ENCODE measurements at regions not wholly inside any gene's neighbourhood (a gene's known extent, or its start where the extent isn't known, plus 50 kb on each side); places are given as distances from the start of the nearest gene placed in this dataset.

DNA sequence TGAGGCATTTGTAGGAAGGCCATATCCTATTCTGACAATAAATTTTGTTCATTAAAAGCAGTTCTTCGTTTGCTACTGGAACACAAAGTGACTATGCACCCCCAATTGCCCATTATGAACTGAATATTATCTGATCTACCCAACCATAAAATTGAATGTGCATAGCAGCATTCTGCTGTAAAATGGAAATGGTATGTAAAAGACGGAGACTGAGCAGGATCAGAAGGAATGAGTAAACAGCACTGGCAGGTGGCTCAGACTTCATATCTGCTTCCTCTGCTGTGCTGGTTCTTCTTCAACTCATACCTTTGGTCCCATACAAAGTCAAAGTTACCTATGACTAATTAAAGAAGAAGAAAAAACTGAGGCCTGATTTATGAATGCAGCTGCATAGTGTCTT, 339.5 kb downstream of the PLA2G4A start:
- WGBS, 2 donors: 39 to 67% methylated on average over 2 of the region's 2 CpGs
- Histone ChIP-seq H3K27me3 (no peaks in the 10 kb centered on the region), H3K27ac (no peak overlapping the region), H3K4me3 (no peak overlapping the region), H3K9me3 (no peaks in the 10 kb centered on the region), H3K4me1 (no peaks in the 10 kb centered on the region), H3K36me3 (no peaks in the 10 kb centered on the region)
- intact Hi-C loops (cut with DNase I): no loop called here
- DNase-seq: no peak
- no peak for TF ChIP-seq POLR2A (IDR thresholded peaks at IDR 0.05)
- TF ChIP-seq, protein P1, sequence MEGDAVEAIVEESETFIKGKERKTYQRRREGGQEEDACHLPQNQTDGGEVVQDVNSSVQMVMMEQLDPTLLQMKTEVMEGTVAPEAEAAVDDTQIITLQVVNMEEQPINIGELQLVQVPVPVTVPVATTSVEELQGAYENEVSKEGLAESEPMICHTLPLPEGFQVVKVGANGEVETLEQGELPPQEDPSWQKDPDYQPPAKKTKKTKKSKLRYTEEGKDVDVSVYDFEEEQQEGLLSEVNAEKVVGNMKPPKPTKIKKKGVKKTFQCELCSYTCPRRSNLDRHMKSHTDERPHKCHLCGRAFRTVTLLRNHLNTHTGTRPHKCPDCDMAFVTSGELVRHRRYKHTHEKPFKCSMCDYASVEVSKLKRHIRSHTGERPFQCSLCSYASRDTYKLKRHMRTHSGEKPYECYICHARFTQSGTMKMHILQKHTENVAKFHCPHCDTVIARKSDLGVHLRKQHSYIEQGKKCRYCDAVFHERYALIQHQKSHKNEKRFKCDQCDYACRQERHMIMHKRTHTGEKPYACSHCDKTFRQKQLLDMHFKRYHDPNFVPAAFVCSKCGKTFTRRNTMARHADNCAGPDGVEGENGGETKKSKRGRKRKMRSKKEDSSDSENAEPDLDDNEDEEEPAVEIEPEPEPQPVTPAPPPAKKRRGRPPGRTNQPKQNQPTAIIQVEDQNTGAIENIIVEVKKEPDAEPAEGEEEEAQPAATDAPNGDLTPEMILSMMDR (IDR thresholded peaks at IDR 0.05): no peak

DNA sequence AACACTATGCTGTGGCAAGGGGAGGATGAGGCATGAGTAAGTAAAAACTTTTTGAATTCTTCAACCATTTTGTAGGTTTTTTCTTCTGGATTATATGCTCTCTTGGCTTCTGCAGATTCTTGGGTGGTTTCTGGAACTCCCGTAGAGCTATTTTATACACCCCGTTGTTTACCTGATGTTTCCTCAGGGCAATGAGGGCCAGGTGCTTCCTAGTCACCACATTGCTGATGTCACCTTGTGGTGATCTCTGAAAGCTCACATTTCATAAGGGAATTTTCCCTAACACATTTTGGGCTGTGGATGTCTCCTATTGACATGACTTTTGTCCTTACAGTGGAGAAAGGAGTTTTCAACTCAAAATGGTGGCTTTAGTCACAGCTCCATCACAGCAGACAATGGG, 356.6 kb downstream of the PLA2G4A start:
- H3K36me3 ChIP-seq: no peaks in the 10 kb centered on the region
- DNase-seq: no peak
- no peaks in the 10 kb centered on the region for H3K27me3 ChIP-seq
- no peaks in the 10 kb centered on the region for H3K9me3 ChIP-seq
- H3K4me3 ChIP-seq: no peak overlapping the region
- H3K4me1 ChIP-seq: no peaks in the 10 kb centered on the region
- TF ChIP-seq POLR2A (IDR thresholded peaks at IDR 0.05): no peak
- TF ChIP-seq, protein P1 (IDR thresholded peaks at IDR 0.05): no peak
- intact Hi-C loops (cut with DNase I): no loop called here
- 71 to 77% methylated on average over 2 of the region's 2 CpGs for WGBS, 2 donors
- no peak overlapping the region for H3K27ac ChIP-seq

DNA sequence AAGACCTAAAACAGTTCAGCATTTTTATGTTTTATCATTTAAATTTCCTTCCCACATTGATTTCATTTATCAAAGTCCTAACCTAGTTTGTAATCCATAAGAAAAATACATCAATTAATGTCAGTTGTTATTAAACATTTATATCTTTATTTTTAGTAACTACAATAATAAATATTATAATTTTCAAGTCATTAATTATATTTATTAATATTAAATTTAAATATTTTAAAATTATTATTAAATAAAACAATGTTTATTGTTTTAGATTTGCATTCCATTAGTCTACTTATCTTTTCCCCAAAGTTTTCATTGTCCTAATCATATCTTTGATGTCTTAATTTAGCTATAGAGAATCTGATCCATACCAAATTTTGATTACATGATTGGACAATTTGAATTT, 368.9 kb downstream of the PLA2G4A start:
- Histone ChIP-seq H3K27ac (no peak overlapping the region), H3K4me1 (no peaks in the 10 kb centered on the region), H3K9me3 (no peaks in the 10 kb centered on the region), H3K36me3 (no peaks in the 10 kb centered on the region), H3K4me3 (no peak overlapping the region), H3K27me3 (no peaks in the 10 kb centered on the region)
- TF ChIP-seq POLR2A (IDR thresholded peaks at IDR 0.05): no peak
- TF ChIP-seq, protein P1 (IDR thresholded peaks at IDR 0.05): no peak
- DNase-seq: no peak
- intact Hi-C loops (cut with DNase I): no loop called here

DNA sequence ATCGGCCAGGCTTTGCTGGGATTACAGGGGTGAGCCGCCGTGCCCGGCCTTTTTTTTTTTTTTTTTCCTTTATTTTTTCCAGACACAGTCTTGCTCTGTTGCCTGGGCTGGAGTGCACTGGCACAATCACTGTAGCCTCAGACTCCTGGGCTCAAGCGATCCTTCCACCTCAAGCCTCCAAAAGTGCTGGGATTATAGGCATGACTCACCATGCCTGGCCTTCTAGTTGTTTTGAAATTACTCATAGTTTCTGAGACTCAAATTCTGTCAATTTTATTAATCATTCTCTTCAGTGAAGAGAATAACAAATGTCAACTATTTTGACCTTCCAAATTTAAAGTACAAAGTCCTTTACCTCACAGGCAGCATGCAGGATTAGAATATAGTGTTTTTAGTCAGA, 374.5 kb downstream of the PLA2G4A start:
- no peak for TF ChIP-seq POLR2A (IDR thresholded peaks at IDR 0.05)
- TF ChIP-seq, protein P1 (IDR thresholded peaks at IDR 0.05): no peak
- no peak for DNase-seq

DNA sequence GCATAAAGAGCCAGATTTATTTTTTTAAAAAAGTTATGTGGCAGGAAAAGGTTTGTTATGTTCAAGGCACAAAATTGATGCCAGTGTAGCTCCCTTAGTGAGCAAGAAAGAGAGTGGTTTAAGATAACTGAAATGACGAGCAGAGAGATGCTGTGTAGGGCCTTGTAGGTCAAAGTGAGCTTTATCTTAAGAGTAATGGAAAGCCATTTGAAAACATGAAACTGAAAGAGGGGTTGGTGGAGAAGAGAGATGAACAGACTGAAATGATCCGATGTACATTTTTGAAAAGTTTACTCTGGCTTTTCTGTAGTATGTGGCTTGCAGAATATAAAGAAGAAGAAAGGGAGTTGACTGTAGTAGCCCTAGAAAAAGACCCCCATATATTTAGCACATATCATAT, 383.6 kb downstream of the PLA2G4A start:
- TF ChIP-seq, protein P1 (IDR thresholded peaks at IDR 0.05): no peak
- TF ChIP-seq POLR2A (IDR thresholded peaks at IDR 0.05): no peak

More for the DNA sequence above, 374.5 kb downstream of the PLA2G4A start:
- peaks cover 0 to 6% (median 0%) of the 10 kb centered on the region in 3 donors for H3K4me1 ChIP-seq
- no peak overlapping the region for H3K27ac ChIP-seq
- H3K36me3 ChIP-seq: no peaks in the 10 kb centered on the region
- no peaks in the 10 kb centered on the region for H3K27me3 ChIP-seq
- 37 to 38% methylated on average over 5 of the region's 5 CpGs for WGBS, 2 donors
- H3K4me3 ChIP-seq: no peak overlapping the region
- intact Hi-C loops (cut with DNase I): no loop called here
- no peaks in the 10 kb centered on the region for H3K9me3 ChIP-seq

More for the DNA sequence above, 383.6 kb downstream of the PLA2G4A start:
- Histone ChIP-seq H3K4me3 (no peak overlapping the region), H3K9me3 (no peaks in the 10 kb centered on the region), H3K27ac (no peak overlapping the region), H3K4me1 (no peaks in the 10 kb centered on the region), H3K36me3 (no peaks in the 10 kb centered on the region), H3K27me3 (no peaks in the 10 kb centered on the region)
- DNase-seq: no peak
- intact Hi-C loops (cut with DNase I): no loop called here
- WGBS, 2 donors: 79 to 88% methylated on average over 2 of the region's 2 CpGs

Data from esophagus squamous epithelium (tissue), 5 donors.